ENCODE measurements at regions not wholly inside any gene's neighbourhood (a gene's known extent, or its start where the extent isn't known, plus 50 kb on each side); places are given as distances from the start of the nearest gene placed in this dataset.

DNA sequence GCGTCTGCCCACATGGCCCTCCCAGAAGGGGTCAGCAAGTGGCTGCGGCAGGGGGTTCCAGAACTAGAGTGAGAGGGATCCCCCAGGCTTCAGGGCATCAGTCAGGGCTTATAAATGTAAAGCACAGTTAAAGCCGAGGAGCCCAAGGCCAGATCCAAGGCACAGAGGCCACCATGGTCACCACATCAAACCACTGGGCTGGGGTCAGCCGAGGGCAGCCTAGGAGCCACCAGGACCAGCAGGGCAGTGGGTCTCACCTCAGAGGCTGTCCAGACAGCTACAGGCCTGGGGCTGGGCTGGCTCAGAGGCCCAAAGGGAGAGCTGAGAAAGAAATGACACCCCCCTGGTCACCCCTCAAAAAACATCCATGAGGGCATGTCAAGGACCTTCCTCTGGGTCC, 188.5 kb downstream of the INHBB start:
- TF ChIP-seq, protein P1, sequence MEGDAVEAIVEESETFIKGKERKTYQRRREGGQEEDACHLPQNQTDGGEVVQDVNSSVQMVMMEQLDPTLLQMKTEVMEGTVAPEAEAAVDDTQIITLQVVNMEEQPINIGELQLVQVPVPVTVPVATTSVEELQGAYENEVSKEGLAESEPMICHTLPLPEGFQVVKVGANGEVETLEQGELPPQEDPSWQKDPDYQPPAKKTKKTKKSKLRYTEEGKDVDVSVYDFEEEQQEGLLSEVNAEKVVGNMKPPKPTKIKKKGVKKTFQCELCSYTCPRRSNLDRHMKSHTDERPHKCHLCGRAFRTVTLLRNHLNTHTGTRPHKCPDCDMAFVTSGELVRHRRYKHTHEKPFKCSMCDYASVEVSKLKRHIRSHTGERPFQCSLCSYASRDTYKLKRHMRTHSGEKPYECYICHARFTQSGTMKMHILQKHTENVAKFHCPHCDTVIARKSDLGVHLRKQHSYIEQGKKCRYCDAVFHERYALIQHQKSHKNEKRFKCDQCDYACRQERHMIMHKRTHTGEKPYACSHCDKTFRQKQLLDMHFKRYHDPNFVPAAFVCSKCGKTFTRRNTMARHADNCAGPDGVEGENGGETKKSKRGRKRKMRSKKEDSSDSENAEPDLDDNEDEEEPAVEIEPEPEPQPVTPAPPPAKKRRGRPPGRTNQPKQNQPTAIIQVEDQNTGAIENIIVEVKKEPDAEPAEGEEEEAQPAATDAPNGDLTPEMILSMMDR (IDR thresholded peaks at IDR 0.05) = no peak
- intact Hi-C loops (cut with DNase I; ENCODE audit: low total_unique reads) = loop anchor here (10.0 kb wide), 1 partner anchor 90 kb away; no protein-coding TSS in a partner anchor
- Histone ChIP-seq H3K4me3 (no peak overlapping the region), H3K36me3 (no peaks in the 10 kb centered on the region), H3K27ac (no peak overlapping the region), H3K4me1 (peaks cover 0 to 24% (median 6%) of the 10 kb centered on the region in 4 donors), H3K9me3 (no peaks in the 10 kb centered on the region), H3K27me3 (no peaks in the 10 kb centered on the region)
- DNase-seq = no peak

GRCh38 chr2:120535081-120535480, 189.1 kb downstream of the INHBB start:
- no peaks in the 10 kb centered on the region for H3K27me3 ChIP-seq
- H3K9me3 ChIP-seq = no peaks in the 10 kb centered on the region
- intact Hi-C loops (cut with DNase I; ENCODE audit: low total_unique reads) = loop anchor here (5.0 to 10.0 kb wide), 2 partner anchors 90 to 188 kb away; partner anchors contain the start of gene INHBB
- no peaks in the 10 kb centered on the region for H3K36me3 ChIP-seq
- H3K27ac ChIP-seq = no peak overlapping the region
- TF ChIP-seq, protein P1 (IDR thresholded peaks at IDR 0.05) = no peak
- no peak for DNase-seq
- H3K4me3 ChIP-seq = no peak overlapping the region
- H3K4me1 ChIP-seq = peaks cover 0 to 30% (median 13%) of the 10 kb centered on the region in 4 donors

- Histone ChIP-seq H3K27ac (no peak overlapping the region), H3K9me3 (no peaks in the 10 kb centered on the region), H3K36me3 (no peaks in the 10 kb centered on the region), H3K4me3 (no peak overlapping the region), H3K4me1 (peaks cover 0 to 41% (median 23%) of the 10 kb centered on the region in 4 donors), H3K27me3 (no peaks in the 10 kb centered on the region)
- intact Hi-C loops (cut with DNase I; ENCODE audit: low total_unique reads) = loop anchor here (5.0 to 10.0 kb wide), 2 partner anchors 91 to 189 kb away; partner anchors contain the start of gene INHBB
- no peak for DNase-seq
- TF ChIP-seq, protein P1 (IDR thresholded peaks at IDR 0.05) = no peak
Observed at GRCh38 chr2:120536141-120536540, 190.2 kb downstream of the INHBB start.

DNA sequence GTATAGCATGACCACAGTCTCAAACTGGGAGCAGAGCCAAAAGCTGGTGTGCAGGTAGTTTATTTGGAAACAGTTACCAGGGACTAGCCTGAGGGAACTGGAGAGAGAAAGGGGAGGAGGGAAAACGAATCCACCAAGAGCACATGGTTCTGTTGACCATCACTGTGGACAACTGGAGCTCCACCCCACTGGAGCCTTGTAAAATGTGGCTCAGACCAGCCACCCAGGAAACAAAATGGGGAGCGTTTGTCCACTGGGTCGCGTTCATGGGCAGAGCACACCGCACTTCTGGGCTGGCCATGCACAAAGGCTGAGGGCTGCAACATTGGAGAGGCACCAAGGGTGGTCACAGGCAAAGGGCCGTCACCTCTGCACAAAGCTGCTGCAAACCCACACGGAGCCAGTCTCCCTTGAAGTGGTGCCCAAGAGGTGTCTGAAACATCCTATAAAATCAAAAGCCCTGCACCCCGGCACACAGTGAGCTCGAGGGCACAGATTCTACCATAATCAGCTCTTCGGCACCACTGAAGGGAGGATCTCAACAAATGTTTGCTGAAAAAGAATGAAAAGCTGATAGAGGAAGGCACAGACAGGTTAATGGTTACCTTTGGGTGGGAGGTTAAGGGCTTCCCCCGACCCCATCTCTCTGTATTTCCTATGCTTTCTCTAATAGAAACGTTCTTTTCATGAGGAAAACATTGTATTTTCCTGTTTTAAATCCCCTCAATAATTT, 192.9 kb downstream of the INHBB start:
- Histone ChIP-seq H3K4me1 (peaks cover 0 to 27% (median 25%) of the 10 kb centered on the region in 4 donors), H3K27ac (peak overlapping the region in 1 of 2 donors; percentile 83), H3K27me3 (no peaks in the 10 kb centered on the region), H3K36me3 (no peaks in the 10 kb centered on the region), H3K9me3 (no peaks in the 10 kb centered on the region), H3K4me3 (no peak overlapping the region)
- no peak for DNase-seq
- TF ChIP-seq, protein P1 (IDR thresholded peaks at IDR 0.05) = no peak
- intact Hi-C loops (cut with DNase I; ENCODE audit: low total_unique reads) = loop anchor here (5.0 to 10.0 kb wide), 2 partner anchors 94 to 192 kb away; partner anchors contain the start of gene INHBB

DNA sequence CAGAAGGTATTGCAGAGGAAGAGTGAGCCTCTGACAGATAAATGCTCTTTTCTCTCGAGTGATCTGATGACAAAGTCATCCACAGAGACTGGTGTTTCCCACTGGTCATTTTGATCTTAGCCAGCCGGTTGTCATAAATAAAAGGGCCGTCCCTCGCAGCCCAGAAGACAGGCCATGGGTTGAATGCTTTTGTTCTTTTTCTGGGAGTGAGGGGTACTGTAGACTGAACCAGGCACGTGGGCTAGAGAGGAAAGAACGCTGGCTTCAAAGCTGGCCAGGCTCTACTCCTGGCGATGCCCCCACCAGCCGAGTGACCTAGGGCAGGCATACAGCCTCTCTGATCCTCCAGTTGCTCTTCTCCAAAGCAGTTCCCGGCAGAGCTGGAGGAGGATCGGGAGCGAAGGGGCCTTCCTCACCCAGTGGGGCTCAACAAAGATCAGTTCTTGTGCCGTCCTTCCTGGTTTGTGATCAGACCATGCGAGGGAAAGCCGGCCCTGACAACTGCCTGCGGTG, 193.5 kb downstream of the INHBB start:
- Histone ChIP-seq H3K4me3 (no peak overlapping the region), H3K9me3 (no peaks in the 10 kb centered on the region), H3K36me3 (no peaks in the 10 kb centered on the region), H3K27ac (peak overlapping the region; percentile 73 to 83), H3K27me3 (no peaks in the 10 kb centered on the region), H3K4me1 (peaks cover 0 to 27% (median 25%) of the 10 kb centered on the region in 4 donors)
- TF ChIP-seq, protein P1 (IDR thresholded peaks at IDR 0.05) = no peak
- intact Hi-C loops (cut with DNase I; ENCODE audit: low total_unique reads) = loop anchor here (5.0 to 10.0 kb wide), 2 partner anchors 95 to 192 kb away; partner anchors contain the start of gene INHBB
- DNase-seq = no peak

All from tibial artery (tissue), 4 donors.